Peyer's patch (tissue), 4 donors: ENCODE measurements at regions not wholly inside any gene's neighbourhood (a gene's known extent, or its start where the extent isn't known, plus 50 kb on each side); places are given as distances from the start of the nearest gene placed in this dataset.

Experiments
- CTCF ChIP-seq, 6 experiments: fragments of 450-650 bp in 4 of 6; fragments of 200-600 bp in 2 of 6; sonication (generic) in 1 of 6; IDR thresholded peaks; one replicate each; pipeline ENCODE4 v1.5.1; 2017 to 2019; ENCODE audit warnings: antibody characterized with exemption in 6 of 6, mild to moderate bottlenecking in 3 of 6, moderate library complexity in 1 of 6
- POLR2A ChIP-seq, 2 donors: fragments of 450-650 bp; IDR thresholded peaks; one replicate each; pipeline ENCODE4 v1.5.1; 2017; ENCODE audit warnings: antibody characterized with exemption in 2 of 2, mild to moderate bottlenecking in 2 of 2, moderate library complexity in 2 of 2

GRCh38 chr10:121148921-121149320 is 297.8 kb downstream of the WDR11 start:
- TF ChIP-seq POLR2A (IDR thresholded peaks at IDR 0.05) (no peak), CTCF (IDR thresholded peaks at IDR 0.05) (no peak)
